ENCODE measurements at regions not wholly inside any gene's neighbourhood (a gene's known extent, or its start where the extent isn't known, plus 50 kb on each side); places are given as distances from the start of the nearest gene placed in this dataset.

DNA sequence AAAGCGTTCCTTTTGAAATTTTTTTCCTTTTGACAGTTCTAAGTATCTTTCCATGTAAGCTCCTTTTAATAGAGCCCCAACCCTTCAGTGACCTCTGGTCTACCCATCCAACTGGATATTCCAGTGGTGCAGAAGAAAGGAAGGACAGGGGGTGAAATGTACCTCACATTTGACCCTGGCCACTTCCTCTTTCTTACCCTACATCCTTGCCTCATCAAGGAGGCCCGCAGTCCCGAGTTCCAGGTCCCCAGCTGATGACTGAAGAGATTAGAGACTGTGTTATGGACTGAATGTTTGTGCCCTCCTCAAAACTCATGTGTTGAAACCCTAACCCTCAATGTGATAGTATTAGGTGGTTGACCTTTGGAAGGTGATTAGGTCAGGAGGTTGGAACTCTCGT is 158.1 kb downstream of the RBM43 start:
- Histone ChIP-seq H3K36me3 (ENCODE audit: control insufficient read depth in 1 of 2, insufficient read depth in 2 of 2, low read length in 2 of 2) (no peaks in the 10 kb centered on the region), H3K27me3 (ENCODE audit: low read depth, low read length) (no peaks in the 10 kb centered on the region), H3K4me1 (ENCODE audit: control insufficient read depth in 1 of 2, insufficient read depth in 2 of 2, low read length in 2 of 2) (no peaks in the 10 kb centered on the region), H3K27ac (ENCODE audit: low read length) (no peak overlapping the region), H3K4me3 (ENCODE audit: low read depth in 1 of 2, low read length in 2 of 2) (no peak overlapping the region), H3K9me3 (ENCODE audit: control insufficient read depth in 1 of 2, low read length in 2 of 2) (peaks cover 0 to 11% of the 10 kb centered on the region in 2 donors)

DNA sequence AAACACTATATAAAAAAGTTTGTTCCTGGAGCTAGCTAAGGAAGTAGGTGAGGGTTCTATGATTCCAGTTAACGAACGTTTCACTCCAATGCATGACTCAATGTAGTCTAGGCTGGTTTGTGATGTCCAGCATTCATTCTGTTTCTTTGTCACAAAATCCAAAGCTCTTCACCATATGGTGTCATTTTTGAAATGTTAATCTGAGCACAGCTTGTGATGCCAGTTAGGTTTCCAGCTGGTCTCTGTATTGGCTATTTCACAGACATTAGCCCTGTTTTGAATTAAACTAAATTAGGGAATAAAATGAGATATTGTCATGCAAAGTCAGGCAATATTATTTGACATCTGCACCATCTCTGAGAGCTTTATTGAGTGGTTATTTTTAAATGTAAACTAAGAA is 159.4 kb downstream of the RBM43 start:
- no peak overlapping the region for H3K4me3 ChIP-seq (ENCODE audit: low read depth in 1 of 2, low read length in 2 of 2)
- H3K9me3 ChIP-seq (ENCODE audit: control insufficient read depth in 1 of 2, low read length in 2 of 2), result peaks cover 0 to 7% of the 10 kb centered on the region in 2 donors
- H3K27me3 ChIP-seq (ENCODE audit: low read depth, low read length), result no peaks in the 10 kb centered on the region
- no peaks in the 10 kb centered on the region for H3K4me1 ChIP-seq (ENCODE audit: control insufficient read depth in 1 of 2, insufficient read depth in 2 of 2, low read length in 2 of 2)
- H3K36me3 ChIP-seq (ENCODE audit: control insufficient read depth in 1 of 2, insufficient read depth in 2 of 2, low read length in 2 of 2), result no peaks in the 10 kb centered on the region
- no peak overlapping the region for H3K27ac ChIP-seq (ENCODE audit: low read length)

DNA sequence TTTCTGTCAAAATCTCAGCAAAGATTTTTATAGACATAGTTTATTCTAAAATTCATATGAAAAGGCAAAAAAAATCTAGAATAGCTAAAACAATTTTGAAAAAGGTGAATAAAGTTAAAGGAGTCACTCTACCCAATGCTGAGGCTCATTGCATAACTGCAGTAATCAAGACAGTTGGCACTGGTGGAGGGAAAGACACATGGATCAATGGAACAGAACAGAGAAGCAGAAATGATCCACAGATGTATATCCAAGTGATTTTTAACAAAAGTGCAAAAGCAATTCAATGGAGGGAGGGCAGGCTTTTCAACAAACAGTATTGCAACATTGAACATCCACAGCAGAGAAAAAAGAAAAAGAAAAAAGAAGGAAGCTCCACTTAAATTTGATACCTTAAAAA is 162.8 kb downstream of the RBM43 start:
- no peaks in the 10 kb centered on the region for H3K27me3 ChIP-seq (ENCODE audit: low read depth, low read length)
- no peaks in the 10 kb centered on the region for H3K4me1 ChIP-seq (ENCODE audit: control insufficient read depth in 1 of 2, insufficient read depth in 2 of 2, low read length in 2 of 2)
- no peaks in the 10 kb centered on the region for H3K36me3 ChIP-seq (ENCODE audit: control insufficient read depth in 1 of 2, insufficient read depth in 2 of 2, low read length in 2 of 2)
- H3K4me3 ChIP-seq (ENCODE audit: low read depth in 1 of 2, low read length in 2 of 2), result no peak overlapping the region
- no peak overlapping the region for H3K27ac ChIP-seq (ENCODE audit: low read length)
- no peaks in the 10 kb centered on the region for H3K9me3 ChIP-seq (ENCODE audit: control insufficient read depth in 1 of 2, low read length in 2 of 2)

DNA sequence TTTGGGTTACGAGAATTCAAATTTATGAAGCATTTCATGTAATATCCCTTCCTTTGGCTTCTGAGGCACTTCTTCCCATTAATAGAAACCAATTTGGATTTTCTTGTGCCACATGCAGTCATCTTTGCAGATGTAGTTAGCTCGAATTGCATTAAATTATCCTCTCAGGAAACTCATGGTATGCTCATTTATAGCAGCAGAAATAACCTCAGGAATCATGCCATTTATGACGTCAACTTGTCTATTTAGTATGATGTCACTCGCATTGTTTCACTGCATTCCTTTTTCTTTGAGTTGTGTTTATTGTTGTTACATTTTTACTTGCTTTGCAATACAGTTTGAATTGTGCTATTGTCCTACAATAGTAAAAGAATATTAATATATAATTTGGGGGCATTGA is 163.8 kb downstream of the RBM43 start:
- Histone ChIP-seq H3K27me3 (ENCODE audit: low read depth, low read length) (no peaks in the 10 kb centered on the region), H3K36me3 (ENCODE audit: control insufficient read depth in 1 of 2, insufficient read depth in 2 of 2, low read length in 2 of 2) (no peaks in the 10 kb centered on the region), H3K9me3 (ENCODE audit: control insufficient read depth in 1 of 2, low read length in 2 of 2) (no peaks in the 10 kb centered on the region), H3K4me1 (ENCODE audit: control insufficient read depth in 1 of 2, insufficient read depth in 2 of 2, low read length in 2 of 2) (no peaks in the 10 kb centered on the region), H3K27ac (ENCODE audit: low read length) (no peak overlapping the region), H3K4me3 (ENCODE audit: low read depth in 1 of 2, low read length in 2 of 2) (no peak overlapping the region)

DNA sequence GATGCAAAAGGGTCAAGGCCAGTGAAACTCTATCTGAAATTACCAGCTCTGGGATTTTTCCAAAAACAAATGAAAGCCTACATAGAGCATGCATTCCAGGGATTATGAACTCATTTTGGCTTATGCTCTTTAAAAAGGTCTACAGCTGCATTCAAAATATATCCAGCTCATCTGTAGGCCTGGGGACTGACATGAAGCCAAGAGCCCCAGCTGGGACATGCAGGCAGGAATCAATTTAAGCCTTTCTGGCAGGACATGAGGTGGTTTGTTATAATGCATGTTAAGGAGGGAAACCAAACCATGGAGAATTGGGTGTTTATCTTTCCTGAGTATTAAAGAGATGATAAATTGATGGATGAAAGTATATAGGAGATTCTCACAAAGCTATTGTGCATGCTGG is 164.5 kb downstream of the RBM43 start:
- H3K4me3 ChIP-seq (ENCODE audit: low read depth in 1 of 2, low read length in 2 of 2), result no peak overlapping the region
- no peaks in the 10 kb centered on the region for H3K27me3 ChIP-seq (ENCODE audit: low read depth, low read length)
- H3K4me1 ChIP-seq (ENCODE audit: control insufficient read depth in 1 of 2, insufficient read depth in 2 of 2, low read length in 2 of 2), result no peaks in the 10 kb centered on the region
- no peaks in the 10 kb centered on the region for H3K36me3 ChIP-seq (ENCODE audit: control insufficient read depth in 1 of 2, insufficient read depth in 2 of 2, low read length in 2 of 2)
- H3K27ac ChIP-seq (ENCODE audit: low read length), result no peak overlapping the region
- no peaks in the 10 kb centered on the region for H3K9me3 ChIP-seq (ENCODE audit: control insufficient read depth in 1 of 2, low read length in 2 of 2)

DNA sequence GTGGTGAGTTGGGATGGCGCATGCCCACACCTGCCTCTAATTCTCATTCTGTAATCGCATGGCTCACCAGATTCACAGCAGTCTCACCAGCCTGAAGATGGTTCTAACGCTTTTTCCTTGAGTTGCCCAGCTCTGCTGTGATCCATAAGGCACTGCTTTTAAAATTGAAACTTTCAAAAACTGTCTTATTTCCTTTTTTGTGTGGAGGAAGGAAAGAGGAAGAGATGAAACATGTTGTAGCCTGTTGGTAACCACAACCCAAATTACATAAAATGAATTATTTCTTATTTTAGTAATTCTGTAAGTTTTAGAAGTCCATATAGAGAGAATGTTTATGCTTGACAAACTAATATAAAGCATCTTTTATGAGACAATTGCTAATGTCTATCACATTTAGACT is 165.4 kb downstream of the RBM43 start:
- Histone ChIP-seq H3K27me3 (ENCODE audit: low read depth, low read length) (no peaks in the 10 kb centered on the region), H3K36me3 (ENCODE audit: control insufficient read depth in 1 of 2, insufficient read depth in 2 of 2, low read length in 2 of 2) (no peaks in the 10 kb centered on the region), H3K4me3 (ENCODE audit: low read depth in 1 of 2, low read length in 2 of 2) (no peak overlapping the region), H3K9me3 (ENCODE audit: control insufficient read depth in 1 of 2, low read length in 2 of 2) (no peaks in the 10 kb centered on the region), H3K27ac (ENCODE audit: low read length) (no peak overlapping the region), H3K4me1 (ENCODE audit: control insufficient read depth in 1 of 2, insufficient read depth in 2 of 2, low read length in 2 of 2) (no peaks in the 10 kb centered on the region)

DNA sequence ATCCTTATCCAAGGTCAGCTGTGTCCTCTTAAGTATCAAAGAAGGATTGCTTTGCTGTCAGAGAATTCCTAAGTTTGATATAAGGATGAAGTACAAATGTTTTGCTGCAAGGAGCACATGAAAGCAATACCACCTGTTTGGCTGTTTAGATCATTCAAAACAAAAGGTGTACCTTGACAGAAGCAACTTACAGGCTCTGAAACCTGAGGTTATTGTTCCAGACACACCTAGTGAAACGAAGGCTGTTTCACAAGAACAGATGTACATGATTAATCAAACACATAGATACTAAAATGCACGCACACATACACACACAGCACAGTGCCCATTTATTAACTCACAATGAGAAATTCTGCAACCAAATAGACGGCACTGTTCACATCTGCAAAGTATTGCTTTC is 166.2 kb downstream of the RBM43 start:
- Histone ChIP-seq H3K27ac (ENCODE audit: low read length) (no peak overlapping the region), H3K9me3 (ENCODE audit: control insufficient read depth in 1 of 2, low read length in 2 of 2) (no peaks in the 10 kb centered on the region), H3K27me3 (ENCODE audit: low read depth, low read length) (no peaks in the 10 kb centered on the region), H3K36me3 (ENCODE audit: control insufficient read depth in 1 of 2, insufficient read depth in 2 of 2, low read length in 2 of 2) (no peaks in the 10 kb centered on the region), H3K4me1 (ENCODE audit: control insufficient read depth in 1 of 2, insufficient read depth in 2 of 2, low read length in 2 of 2) (no peaks in the 10 kb centered on the region), H3K4me3 (ENCODE audit: low read depth in 1 of 2, low read length in 2 of 2) (no peak overlapping the region)

DNA sequence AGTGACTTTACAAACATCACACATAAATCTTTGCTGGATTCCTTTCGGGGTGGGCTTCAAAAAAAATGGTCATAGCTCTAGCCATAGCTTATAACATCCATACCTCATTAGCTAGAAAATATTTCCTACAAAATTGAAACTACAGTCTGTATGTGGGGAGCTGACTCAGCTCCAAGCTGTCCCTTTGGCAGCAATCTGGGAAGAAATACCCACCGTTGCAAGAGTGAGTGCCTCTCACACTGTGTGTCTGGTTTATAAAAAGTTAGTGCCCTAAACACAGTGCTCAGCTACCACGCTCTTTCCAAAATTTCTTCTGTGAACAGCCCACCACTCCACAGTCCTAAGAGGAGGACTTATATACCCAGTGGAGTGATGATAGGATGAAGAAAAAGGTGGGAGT is 170.1 kb downstream of the RBM43 start:
- H3K27ac ChIP-seq (ENCODE audit: low read length), result no peak overlapping the region
- H3K9me3 ChIP-seq (ENCODE audit: control insufficient read depth in 1 of 2, low read length in 2 of 2), result no peaks in the 10 kb centered on the region
- no peak overlapping the region for H3K4me3 ChIP-seq (ENCODE audit: low read depth in 1 of 2, low read length in 2 of 2)
- H3K27me3 ChIP-seq (ENCODE audit: low read depth, low read length), result no peaks in the 10 kb centered on the region
- no peaks in the 10 kb centered on the region for H3K36me3 ChIP-seq (ENCODE audit: control insufficient read depth in 1 of 2, insufficient read depth in 2 of 2, low read length in 2 of 2)
- no peaks in the 10 kb centered on the region for H3K4me1 ChIP-seq (ENCODE audit: control insufficient read depth in 1 of 2, insufficient read depth in 2 of 2, low read length in 2 of 2)

DNA sequence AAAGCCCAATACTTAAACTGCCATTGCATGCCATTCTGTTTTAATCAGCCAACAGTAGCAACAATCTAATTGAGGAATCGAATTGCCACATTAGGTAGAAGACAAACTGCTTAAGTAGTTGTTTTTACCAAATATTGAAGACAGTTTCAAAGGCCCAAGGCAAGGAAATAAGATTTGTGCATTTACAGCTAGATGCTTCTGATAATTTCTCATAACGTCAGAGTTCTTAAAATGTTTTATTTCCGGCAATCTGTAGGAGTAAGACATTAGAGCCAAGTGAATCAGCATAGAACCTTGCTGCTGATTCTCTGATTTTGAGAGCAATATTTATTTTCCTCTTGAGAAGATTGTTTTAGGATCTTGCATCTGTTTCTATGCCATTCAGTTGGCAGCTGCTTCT is 174.3 kb downstream of the RBM43 start:
- no peaks in the 10 kb centered on the region for H3K27me3 ChIP-seq (ENCODE audit: low read depth, low read length)
- H3K4me3 ChIP-seq (ENCODE audit: low read depth in 1 of 2, low read length in 2 of 2), result no peak overlapping the region

DNA sequence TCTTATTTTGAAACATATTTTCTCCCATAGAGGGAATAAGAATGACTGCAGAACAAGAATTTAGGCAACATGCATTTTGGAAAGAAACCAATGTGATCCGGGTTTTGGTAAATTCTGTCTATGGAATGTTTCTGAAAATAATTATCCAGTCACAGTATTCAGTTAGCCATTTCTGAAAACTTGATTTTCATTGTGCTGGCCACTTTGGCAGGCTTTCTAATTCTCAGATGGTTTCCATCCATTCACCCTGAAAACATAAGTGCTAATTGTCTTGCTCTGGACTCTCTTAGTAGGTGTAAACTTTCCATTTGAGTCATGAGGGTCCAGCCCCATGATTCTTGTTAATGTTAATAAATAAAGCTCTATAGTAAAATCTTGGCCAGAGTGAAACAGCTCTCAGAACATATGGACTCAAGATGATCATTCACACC is 176.5 kb downstream of the RBM43 start:
- Histone ChIP-seq H3K9me3 (ENCODE audit: control insufficient read depth in 1 of 2, low read length in 2 of 2) (no peaks in the 10 kb centered on the region), H3K27ac (ENCODE audit: low read length) (no peak overlapping the region), H3K4me3 (ENCODE audit: low read depth in 1 of 2, low read length in 2 of 2) (no peak overlapping the region), H3K4me1 (ENCODE audit: control insufficient read depth in 1 of 2, insufficient read depth in 2 of 2, low read length in 2 of 2) (no peaks in the 10 kb centered on the region), H3K36me3 (ENCODE audit: control insufficient read depth in 1 of 2, insufficient read depth in 2 of 2, low read length in 2 of 2) (no peaks in the 10 kb centered on the region), H3K27me3 (ENCODE audit: low read depth, low read length) (no peaks in the 10 kb centered on the region)

More for the DNA sequence above, 174.3 kb downstream of the RBM43 start:
- Histone ChIP-seq H3K36me3 (ENCODE audit: control insufficient read depth in 1 of 2, insufficient read depth in 2 of 2, low read length in 2 of 2) (no peaks in the 10 kb centered on the region), H3K4me1 (ENCODE audit: control insufficient read depth in 1 of 2, insufficient read depth in 2 of 2, low read length in 2 of 2) (no peaks in the 10 kb centered on the region), H3K27ac (ENCODE audit: low read length) (no peak overlapping the region), H3K9me3 (ENCODE audit: control insufficient read depth in 1 of 2, low read length in 2 of 2) (no peaks in the 10 kb centered on the region)

DNA sequence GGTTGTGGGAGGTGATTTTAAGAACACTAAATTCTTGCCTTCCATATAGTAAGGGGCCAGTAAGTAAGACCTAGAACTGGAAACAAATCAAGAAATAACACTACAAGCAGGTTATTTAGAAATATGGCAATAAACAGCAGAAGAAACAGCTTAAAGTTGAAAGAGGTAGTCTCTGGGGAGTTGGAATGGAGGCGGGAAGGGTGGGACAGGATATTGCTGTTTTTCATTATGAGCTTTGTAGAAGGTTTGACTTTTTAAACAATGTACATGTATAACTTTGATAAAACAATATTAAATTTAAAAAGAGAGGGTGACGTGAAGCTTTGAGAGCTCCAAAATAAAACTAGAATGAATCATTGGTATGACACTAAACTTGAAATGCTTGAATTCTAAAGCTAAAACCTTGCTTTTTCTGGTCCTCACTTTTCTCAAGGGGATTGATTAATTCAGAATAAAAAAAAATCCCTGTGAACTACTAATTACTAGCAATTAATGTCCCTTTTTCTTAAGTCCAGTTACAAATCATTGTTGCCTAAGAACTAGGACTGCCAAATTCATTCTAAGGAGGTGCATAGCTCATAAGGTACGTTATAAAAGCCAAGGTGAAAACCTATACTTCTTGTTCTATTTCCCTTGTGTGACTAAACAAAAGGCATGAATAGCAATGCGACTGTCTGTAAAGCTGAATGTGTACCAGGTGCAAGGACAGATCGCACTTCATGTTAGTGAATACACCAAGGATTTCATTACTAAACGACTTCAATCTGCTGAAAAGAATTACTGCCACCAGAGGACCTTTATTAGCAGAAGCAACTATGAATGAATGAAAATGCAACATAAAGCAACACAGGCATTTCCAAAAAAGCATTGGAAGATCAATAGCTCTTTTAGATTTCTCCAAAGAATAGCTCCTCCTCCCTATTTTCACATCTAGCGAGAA is 177.5 kb downstream of the RBM43 start:
- Histone ChIP-seq H3K9me3 (ENCODE audit: control insufficient read depth in 1 of 2, low read length in 2 of 2) (no peaks in the 10 kb centered on the region), H3K4me3 (ENCODE audit: low read depth in 1 of 2, low read length in 2 of 2) (no peak overlapping the region), H3K27me3 (ENCODE audit: low read depth, low read length) (no peaks in the 10 kb centered on the region), H3K27ac (ENCODE audit: low read length) (no peak overlapping the region), H3K4me1 (ENCODE audit: control insufficient read depth in 1 of 2, insufficient read depth in 2 of 2, low read length in 2 of 2) (no peaks in the 10 kb centered on the region), H3K36me3 (ENCODE audit: control insufficient read depth in 1 of 2, insufficient read depth in 2 of 2, low read length in 2 of 2) (no peaks in the 10 kb centered on the region)

DNA sequence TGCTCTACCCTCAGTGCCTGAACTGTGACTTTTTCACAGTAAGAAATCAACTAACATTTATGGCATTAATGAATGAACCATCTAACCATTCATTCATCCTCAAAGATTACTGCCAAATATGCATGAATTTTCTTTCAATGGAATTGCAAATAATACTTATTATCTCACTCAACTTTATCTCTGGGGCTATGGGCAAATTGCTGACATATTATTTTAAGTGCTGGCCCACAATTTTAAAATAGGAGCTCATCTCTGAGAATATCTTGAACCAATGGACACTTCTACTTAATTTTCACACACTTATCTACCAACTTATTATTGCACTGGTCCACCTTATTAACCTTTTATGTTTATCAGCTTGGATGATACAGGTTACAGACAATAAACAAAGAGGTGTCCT is 182.8 kb downstream of the RBM43 start:
- no peaks in the 10 kb centered on the region for H3K4me1 ChIP-seq (ENCODE audit: control insufficient read depth in 1 of 2, insufficient read depth in 2 of 2, low read length in 2 of 2)
- H3K9me3 ChIP-seq (ENCODE audit: control insufficient read depth in 1 of 2, low read length in 2 of 2), result peaks cover 0 to 2% of the 10 kb centered on the region in 2 donors
- no peak overlapping the region for H3K4me3 ChIP-seq (ENCODE audit: low read depth in 1 of 2, low read length in 2 of 2)
- no peaks in the 10 kb centered on the region for H3K27me3 ChIP-seq (ENCODE audit: low read depth, low read length)
- H3K36me3 ChIP-seq (ENCODE audit: control insufficient read depth in 1 of 2, insufficient read depth in 2 of 2, low read length in 2 of 2), result no peaks in the 10 kb centered on the region
- H3K27ac ChIP-seq (ENCODE audit: low read length), result no peak overlapping the region

Measured in muscle layer of duodenum (tissue), 2 donors.